Right kidney (tissue), 1 donor: ENCODE measurements at regions not wholly inside any gene's neighbourhood (a gene's known extent, or its start where the extent isn't known, plus 50 kb on each side); places are given as distances from the start of the nearest gene placed in this dataset.

Source experiments
- DNase-seq: peaks from one replicate; pipeline ENCODE4 v3.0.0-alpha.2; 2016

DNA sequence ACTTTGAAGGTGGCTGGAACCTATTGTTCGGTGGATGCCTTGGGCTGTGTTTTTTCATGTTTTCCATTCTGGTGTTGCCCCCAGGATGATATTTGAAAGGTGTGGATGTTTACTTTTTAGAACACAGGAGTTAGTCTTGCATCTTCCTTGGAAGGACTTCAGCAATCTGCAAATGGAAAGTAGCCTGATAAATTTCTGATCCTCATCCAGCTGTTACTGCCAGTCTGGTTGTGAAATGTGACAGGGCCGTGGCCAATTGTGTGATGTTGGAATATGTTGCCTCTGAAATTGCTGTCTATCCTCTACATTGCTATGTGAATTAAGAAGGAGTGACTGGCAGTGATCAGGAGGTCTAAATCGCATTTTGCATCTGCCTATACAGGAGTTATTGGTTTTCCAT is 382.5 kb upstream of the C2CD4B start:
- DNase-seq: no peak

DNA sequence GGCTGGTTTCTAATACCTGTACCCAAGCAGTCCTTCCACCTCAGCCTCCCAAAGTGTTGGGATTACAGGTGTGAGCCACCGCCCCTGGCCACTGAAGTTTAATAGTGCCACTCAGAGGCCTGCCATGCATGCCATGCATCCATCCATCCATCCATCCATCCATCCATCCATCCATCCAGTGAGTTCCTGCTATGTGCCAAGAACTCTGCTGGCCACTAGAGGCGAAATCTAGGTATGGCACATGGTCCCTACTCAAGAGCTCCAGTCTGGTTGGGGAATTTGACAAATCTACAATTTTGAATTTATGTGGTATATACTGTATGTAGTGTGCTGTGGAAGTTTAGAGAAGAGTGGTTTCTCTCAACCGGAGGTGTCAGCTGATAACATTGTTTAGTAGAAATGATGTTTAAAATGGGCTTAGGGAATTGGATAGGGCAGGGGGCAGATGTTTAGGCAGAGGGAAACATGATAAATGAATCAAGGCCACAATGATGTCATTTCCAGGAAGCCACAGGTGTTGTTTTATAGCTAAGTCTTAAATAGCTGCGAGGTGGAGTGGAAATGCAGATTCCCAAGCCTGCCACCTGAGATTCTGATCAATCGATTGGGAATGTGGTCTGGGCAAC is 384.4 kb upstream of the C2CD4B start:
- no peak for DNase-seq

DNA sequence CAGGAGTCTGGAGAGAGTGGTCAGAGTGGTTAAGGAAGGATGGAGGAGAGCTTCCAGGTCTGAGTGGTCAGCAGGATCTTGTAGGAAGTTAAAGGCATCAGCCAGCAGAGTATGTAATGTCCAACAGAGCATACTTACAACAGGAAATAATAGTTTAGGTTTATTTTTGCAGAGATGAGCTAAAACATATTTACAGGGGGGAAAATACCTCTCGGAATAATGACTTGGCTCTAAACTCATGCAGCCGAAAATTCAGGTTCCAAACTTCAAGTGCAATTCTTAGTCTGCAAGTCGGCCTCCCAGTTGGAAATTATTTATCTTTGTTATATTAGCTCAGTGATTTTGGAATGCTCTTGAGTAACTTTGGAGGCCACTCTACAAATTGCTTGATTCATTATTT is 385.0 kb upstream of the C2CD4B start:
- DNase-seq: no peak

DNA sequence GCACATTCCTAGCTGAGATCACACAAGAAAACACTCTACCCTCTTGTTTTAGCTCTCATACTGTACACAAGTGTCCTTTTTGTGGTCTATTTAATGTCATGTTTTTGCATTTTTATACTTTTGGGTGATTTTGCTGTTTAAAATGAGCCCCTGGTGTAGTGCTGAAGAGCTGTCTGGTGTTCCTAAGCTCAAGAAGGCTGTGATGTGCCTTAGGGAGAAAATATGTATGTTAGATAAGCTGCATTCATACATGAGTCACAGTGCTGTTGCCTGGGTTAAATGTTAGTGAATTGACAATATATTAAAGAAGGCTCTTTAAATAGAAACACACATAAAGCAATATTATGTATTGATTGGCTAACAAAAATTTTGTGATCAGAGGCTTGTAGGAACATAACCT is 387.4 kb upstream of the C2CD4B start:
- DNase-seq: no peak

DNA sequence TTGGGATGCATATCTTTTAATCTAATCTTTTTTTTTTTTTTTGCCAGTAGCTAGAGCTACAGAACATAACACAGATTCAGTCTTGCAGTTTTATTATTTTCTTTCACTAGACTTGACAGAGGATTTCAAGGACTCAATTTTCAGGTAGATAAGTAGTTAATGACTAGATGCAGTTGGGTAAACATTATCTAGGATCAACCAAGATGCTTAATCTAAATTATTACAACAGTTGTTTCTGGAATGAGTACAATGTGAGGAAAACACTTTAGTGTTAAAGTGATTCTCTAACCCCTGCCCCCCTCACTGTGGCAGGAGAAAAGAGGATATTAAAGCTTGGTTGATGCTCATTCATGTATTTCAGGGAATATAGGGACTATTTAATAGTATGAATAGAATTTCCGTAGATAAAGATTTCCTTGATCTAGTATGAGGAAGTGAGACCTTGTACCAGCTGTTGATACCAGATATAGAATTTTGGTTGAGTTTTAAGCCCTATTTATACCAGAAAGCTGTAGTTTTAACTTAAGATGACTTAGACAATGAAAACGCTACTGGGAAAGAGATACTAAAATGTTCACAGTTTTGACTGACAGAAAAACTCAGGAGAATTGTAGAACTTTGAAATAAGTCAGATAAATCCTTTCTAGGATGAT is 389.0 kb upstream of the C2CD4B start:
- no peak for DNase-seq

DNA sequence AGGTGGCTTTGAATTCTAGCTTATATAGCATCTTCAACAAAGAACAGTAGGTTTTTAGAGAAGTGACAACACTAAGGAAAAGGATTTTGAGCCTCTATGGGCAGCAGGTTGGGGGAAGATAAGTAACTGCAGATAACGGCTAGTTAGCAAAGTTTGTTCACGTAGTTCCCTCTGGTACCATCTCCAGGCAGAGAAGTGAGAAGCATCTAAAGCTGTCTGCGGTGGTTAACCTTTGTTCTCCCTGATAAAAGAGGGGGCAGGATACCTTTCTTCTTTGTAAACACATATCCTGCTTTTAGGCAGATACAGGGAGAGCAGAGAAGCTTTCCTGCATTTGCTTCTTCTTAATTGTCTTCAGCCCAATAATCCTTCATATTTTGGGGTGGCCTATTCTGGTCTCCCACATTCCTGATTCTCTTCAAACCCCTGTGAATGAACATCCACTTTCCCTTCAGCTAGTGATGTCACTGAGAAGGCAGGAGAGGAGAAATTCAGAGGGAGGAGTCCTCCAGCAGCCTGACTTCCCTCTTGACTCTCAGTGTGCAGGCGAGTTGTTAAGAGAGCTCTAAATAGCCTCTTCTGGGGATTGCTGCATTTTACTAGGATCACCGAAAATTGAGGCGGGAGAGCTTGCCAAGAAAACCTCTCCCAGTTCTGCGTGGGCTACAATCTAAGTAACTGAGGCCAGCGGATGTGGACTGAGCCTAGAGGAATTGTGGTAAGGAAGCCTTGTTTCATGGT is 393.7 kb upstream of the C2CD4B start:
- no peak for DNase-seq

DNA sequence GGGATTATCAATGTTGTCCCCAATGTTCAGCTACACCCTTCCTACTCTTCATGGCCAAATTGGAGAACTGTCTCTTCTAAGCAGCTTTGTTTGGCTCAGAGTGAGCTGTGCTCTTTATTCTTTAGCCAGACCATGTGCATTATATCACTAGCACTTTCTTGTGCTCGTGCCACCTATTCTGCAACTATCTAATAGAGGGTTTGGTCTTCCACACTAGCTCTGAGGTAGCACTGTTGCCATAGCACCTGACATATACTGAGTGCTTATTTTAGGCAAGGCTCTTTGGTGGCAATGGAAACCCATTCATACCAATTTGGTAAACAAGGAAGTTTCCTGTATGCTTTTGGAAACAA is 394.3 kb upstream of the C2CD4B start:
- DNase-seq: no peak

DNA sequence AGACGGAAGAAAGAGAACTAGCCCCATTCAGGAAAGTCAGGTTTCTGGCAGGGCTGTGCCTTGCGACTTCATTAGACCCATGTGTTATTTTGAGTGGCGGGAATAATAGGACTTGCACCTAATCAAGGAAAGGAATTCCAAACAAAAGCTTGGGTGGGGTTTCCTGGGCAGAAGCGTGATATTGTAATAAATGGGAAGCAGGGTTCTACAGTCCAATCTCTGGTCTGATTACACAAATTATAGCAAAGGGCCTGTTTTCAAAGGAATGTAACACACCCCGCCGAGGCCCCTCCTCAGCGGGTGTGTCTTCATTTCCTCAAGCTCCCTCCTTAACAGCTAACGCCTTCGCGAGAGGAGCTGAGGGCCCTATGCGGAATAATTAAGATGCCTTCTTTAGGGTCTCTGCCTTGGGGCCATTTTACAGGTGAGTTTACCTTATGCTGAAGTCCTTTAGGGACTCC is 396.0 kb upstream of the C2CD4B start:
- DNase-seq: peak; percentile 19

DNA sequence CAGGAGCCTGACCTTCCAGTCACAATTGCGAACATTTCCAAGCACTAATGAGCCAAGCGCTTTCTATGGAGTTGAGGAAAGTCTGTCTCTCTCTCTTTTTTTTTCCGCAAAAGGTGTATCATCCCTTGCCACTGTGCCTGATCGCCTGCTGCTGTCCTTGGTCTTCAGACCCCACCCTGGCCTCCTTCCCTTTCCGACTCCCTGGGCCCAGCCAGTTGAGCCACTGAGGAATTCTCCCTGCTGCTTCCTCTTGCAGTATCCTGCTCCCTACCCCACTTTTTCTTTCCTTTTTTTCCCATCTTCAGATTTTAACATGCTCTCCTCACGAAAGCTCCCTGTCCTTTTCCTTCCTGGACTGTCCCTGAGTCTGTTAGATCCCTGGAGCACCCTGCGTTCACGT is 396.5 kb upstream of the C2CD4B start:
- DNase-seq: no peak

DNA sequence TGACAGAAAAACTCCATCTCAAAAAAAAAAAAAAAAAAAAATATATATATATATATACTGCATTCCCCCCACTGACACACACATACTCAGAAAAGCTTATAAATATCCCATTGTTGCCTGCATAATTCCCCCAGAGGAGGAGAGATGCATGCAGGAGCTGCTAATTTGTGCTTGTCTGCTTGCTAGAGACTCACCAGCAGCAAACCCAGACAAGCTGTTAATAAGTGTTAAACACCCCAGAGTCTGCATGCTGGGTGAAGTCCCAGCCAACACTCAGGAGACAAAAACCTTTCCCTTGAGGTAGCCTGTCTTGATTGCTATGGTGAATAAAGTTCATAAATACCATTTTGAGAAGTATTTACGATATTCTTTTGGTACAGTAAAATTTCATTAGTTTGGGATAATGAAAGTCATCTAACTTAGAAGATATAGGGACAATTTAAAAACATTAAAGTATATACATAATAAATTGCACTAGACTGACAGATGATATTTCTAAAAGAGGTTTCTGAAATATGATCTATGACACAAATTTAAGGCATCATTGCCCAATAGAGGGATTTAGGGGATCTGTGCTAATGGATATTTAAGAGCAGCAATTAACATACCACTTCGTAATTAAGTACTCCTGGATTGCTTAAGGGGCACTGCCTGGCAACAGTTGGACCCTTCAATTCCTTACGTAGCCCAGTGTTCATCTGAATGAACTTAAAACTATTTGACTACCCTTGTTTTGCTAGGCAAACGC is 400.0 kb upstream of the C2CD4B start:
- DNase-seq: no peak

DNA sequence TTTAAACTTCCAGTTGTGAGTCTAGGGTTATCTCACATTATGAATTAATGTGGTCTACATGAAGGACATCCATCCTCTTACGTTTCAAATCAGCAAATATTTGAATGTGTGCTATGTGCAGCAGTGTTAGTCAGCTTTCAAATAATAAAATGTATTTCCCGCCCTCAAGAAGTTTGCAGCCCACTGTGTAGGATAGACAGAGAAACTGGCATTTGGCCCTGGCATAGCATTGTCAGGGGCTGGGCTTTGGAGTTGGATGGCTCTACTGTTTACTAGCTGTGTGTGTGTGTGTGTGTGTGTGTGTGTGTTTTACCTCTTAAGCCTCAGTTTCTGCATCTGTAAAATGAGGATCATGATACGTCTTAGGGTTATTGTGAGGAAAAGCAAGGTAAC is 400.5 kb upstream of the C2CD4B start:
- no peak for DNase-seq

DNA sequence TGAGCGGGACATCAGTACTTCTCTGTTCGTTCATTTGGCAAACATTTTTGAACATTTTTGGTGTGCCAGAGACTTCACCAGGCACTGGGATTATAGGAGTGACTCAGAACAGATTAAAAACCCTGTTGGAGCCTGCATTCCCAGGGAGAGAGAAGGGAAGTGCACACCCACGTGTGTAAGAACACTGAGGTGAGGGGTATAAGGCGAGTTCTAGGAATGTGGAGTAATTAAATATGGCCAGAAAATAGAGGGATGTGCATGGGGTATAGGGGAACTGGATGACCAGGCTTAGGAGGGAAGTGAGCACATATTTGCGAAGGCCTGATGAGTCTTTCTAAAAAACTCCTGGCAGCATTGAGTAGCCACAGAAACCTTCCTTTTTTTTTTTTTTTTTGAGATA is 401.2 kb upstream of the C2CD4B start:
- no peak for DNase-seq

DNA sequence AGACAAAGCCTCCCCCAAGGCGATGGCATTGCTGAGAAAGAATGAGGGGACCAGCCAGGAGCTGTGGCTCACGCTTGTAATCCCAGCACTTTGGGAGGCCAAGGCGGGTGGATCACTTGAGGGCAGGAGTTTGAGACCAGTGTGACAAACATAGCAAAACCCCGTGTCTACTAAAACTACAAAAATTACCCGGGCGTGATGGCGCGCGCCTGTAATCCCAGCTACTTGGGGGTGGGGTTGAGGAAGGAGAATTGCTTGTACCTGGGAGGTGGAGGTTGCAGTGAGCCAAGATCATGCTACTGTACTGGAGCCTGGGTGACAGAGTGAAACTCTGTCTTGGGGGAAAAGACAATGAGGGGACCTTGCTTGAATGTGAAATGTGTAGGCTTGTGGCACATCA is 402.4 kb upstream of the C2CD4B start:
- no peak for DNase-seq

DNA sequence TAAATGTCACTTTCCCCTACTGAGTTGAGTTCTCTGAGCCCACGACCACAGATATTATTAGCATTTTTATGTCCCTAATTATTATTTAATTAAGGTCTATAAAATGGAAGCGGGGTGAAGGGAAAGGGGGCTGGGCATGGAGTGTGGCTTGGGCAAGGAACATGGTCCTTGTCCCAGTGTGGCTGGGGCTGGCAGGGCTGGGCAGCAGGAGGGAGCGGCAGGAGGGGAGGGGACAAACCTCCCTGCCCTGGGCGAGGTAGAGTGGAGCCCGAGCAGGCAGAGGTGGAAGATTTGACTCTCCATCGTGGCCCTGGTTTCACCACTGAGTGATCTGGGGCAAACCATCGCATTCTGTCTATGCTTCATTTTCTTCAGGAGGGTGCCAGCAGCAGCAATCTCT is 402.9 kb upstream of the C2CD4B start:
- DNase-seq: no peak

DNA sequence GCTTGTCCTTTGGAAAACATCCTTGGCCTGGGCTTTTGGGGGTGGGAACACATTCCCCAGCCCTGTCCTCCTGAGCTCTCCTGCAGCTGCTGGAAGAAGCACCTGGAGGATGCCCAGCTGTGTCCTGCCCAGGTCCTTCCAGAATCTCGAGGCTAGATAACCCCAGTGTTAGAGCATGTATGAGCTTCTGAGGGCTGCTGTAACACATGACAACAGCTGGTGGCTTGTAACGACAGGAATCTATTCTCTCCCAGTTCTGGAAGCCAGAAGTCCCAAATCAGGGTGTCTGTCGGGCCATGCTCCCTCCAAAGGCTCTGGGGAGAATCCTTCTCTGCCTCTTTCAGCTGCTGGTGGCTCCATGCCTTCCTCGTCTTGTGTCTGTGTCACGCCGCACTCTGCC is 403.6 kb upstream of the C2CD4B start:
- DNase-seq: no peak

DNA sequence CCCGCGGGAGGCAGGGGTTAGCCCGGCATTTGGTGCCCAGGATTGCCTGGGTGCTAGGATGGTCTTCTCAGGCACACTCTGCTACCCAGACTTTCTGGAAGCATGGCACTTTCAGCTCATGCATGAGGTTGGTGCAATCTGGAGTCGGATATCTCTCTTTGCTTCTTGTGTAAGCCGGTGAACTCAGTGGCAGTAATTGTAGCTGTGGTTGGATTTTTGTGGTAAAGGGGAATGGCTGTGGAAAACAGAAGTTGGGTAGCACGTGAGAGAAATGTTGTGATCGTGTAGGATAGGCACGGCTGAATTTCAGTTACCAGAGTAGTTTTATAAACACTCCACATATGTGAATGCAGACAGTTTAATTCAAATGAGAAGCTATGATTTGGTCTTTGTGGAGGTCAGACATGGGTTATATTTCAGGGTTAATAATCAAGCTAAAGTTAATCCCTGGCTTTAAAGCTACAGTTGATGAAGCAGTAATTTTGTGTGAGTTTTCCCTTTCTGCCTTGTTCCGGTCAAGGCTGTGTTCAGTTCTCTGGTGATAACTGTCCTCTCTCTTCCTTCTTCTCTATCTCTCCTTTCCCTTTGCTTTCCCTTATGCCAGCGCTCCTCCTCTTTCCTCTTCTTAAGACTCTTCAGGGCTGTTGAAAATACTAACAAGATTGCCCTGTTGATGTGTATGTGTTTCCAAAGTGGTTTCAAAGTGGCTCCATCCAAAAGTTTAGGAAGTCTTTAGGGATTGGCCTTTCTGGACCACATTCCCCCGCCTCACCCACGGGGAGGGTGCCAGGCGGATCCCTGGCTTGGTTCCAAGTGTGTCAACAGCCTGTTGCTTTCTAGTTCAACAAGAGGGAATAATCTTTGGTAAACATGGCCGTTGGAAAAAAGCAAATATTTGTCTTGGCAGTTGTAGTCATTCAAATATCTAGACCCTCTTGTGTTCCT is 404.6 kb upstream of the C2CD4B start:
- peak; percentile 25 for DNase-seq

DNA sequence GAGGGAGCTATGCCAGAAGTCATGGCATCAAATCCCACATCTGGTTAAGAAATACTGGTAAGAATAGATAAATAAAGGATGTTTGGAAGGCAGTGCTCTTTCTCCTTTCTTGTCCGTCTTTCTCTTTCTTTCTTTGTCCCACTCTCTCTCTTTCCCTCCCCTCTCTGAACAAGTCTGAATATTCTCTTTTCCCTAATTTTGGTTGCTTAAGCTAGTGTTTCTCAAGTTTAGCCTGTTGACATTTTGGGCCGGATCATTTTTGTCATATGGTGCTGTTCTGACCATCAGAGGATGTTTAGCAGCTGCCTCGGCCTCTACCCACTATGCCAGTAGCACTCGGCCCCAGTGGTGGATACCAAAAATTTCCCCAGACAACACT is 405.3 kb upstream of the C2CD4B start:
- DNase-seq: no peak

DNA sequence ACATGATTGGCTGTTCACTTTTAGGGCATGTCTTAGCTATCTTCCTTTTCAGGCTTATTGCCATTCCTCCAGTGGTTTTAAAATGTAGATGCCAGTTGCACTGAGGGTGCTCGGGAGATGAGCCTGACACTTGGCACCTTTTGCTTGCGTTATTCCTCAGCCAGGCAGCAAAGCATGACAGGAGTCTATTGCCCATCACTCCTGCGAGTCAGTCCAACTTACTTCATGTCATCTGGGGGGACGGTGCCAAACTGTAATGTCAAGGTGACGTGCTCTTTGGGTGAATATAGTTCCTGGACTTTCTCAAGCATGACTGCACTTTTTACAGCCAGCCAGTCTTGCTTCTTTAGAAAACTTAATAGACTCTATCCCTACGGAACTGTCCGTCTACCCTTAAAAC is 406.0 kb upstream of the C2CD4B start:
- no peak for DNase-seq

DNA sequence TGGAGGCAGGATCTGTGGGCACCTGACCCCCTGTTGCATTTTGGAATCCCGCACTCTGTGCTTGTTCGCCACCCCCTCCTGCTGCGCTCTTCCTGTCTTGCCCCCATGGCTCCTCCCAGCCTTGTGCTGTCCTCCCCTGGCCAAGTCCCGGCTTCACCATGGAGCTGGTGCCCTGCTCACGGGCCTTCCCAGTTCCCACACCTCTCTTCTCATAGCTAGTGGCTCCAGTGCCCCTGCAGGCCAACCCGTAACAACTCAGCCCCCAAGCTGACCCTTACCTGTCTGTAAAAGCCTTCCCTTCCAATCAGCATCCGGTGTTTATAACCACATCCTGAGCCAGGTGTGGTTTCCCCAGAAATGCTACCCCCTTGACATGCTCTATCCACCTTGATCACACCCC is 407.7 kb upstream of the C2CD4B start:
- no peak for DNase-seq

DNA sequence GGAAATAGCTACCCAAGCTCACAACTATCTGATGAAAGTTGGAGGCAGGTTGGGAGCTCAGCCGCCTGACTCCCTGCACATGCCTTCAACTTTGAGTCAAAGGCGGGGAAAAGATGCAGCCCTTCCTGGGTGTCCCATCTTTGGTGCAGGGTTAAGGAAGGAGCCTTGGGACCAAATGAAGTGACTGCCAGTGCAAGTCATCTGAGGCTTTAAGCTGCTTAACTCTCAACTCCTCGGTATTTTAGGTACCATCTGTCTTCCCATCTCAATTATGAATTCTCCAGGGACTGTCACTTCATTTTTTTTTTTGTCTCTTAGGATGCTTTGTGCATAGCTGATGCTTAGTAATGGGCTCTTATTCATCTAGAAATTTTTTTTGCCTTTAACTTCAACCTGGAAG is 408.8 kb upstream of the C2CD4B start:
- no peak for DNase-seq

DNA sequence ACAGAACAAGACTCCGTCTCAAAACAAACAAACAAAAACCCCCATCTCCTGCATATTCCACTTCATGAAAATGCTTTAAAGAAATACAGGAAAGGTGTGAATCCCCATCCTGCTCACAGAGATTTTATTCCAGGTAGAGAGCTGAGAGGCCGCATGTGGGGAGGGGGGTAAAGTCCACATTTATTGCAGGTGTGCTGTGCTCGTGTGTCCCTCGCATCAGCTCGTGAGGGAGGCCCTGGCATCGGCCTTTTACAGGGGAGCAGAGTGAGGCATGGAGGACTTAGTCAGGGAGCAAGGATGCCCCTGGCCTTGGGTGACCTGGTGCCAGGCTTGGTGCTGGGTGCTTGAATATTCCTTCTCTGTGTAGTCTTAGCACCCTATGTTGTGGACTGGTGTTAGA is 413.5 kb upstream of the C2CD4B start:
- DNase-seq: no peak

DNA sequence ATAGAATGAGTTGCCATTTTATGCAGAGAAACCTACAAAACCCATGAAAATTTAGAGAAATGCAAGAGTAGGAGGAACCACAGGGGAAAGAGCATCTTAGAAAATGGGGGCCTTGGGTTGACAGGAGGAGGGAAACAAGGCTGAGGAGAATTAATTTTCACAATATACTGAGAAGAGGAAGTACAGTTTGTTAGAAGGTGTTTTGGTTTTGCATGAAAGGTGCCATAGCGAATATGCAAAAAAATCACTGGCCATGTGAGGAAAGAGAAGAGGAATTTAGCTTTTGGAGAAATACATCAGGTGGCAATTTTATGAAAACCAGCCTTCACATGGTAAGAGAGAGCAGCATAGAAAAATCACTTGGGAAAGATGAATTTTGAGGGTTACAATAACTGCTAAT is 413.9 kb upstream of the C2CD4B start:
- no peak for DNase-seq
